Panc1 (cell line): ENCODE measurements at regions not wholly inside any gene's neighbourhood (a gene's known extent, or its start where the extent isn't known, plus 50 kb on each side); places are given as distances from the start of the nearest gene placed in this dataset.

ENCODE experiments used
- CTCF ChIP-seq: fragments of 450-650 bp; IDR thresholded peaks from 2 replicates; pipeline ENCODE4 v1.5.1; 2017; ENCODE audit warnings: mild to moderate bottlenecking
- POLR2AphosphoS5 ChIP-seq: IDR thresholded peaks from 2 replicates; pipeline ENCODE4 v1.6.1; 2012; ENCODE audit warnings: mild to moderate bottlenecking, low read depth, low read length, moderate library complexity
- TCF7L2 ChIP-seq: IDR thresholded peaks from 2 replicates; pipeline ENCODE4 v1.6.1; 2011; ENCODE audit warnings: mild to moderate bottlenecking, low read depth, low read length, inconsistent platforms

GRCh38 chr6:97841763-97842162 lies 558.7 kb upstream of the MMS22L start:
- TF ChIP-seq CTCF (no peak), POLR2AphosphoS5 (no peak), TCF7L2 (no peak)
